RWPE1 (cell line): ENCODE measurements at regions not wholly inside any gene's neighbourhood (a gene's known extent, or its start where the extent isn't known, plus 50 kb on each side); places are given as distances from the start of the nearest gene placed in this dataset.

ENCODE experiments used
- CTCF ChIA-PET: fragments of 350-600 bp; sonication (Branson Sonifier 250); formaldehyde crosslinking; extraction: SDS; loops from one replicate; lab custom pipeline; 2021; lab: Yijun Ruan, JAX
- POLR2A ChIA-PET: fragments of 400-600 bp; formaldehyde crosslinking; extraction: SDS; loops from one replicate; lab custom pipeline; 2020; ENCODE audit warnings: antibody characterized with exemption; ENCODE audit not compliant: low non-redundant PET; lab: Yijun Ruan, JAX
- DNase-seq: peaks from one replicate; pipeline ENCODE4 v3.0.0; 2012; ENCODE audit warnings: low spot score
- H3K27ac ChIP-seq: fragments of 450-650 bp; 2 replicates; pipeline ENCODE4 v1.5.1; 2017
- CTCF ChIP-seq: fragments of 450-650 bp; conservative IDR thresholded peaks from 2 replicates; pipeline ENCODE4 v1.5.1; 2017; ENCODE audit warnings: low read depth, mild to moderate bottlenecking

DNA sequence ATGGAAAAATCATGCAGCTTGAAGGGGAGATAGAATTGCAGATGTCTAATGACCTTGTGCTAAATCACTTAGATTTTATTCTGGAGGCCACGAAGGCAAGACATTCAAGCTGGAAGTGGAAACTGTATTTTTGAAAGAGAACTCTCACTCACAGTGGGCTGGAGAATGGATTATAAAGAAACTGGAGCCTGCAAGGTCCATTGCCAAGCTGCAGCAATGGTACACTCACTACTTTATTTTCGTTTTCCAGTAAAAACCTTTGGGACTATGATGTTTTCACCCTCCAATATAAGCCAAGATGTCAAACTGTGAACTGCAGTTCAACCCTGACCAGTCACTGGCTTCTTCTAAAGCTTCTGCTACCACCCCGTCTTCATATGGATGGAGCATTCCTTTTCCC, 62.0 kb downstream of the SKIDA1 start:
- POLR2A ChIA-PET = interaction anchor here (0.5 kb wide), 1 partner anchor 386 kb away, joined by 4 read pairs; no protein-coding TSS in a partner anchor
- DNase-seq = no peak
- TF ChIP-seq CTCF = no peak

GRCh38 chr10:21458126-21458871, 67.2 kb downstream of the SKIDA1 start:
- TF ChIP-seq CTCF = no peak
- POLR2A ChIA-PET = no interaction called here
- DNase-seq = no peak
- H3K27ac ChIP-seq = no peak overlapping the region
- CTCF ChIA-PET = interaction anchor here (0.5 kb wide), 1 partner anchor 14 kb away, joined by 3 read pairs; no protein-coding TSS in a partner anchor

More for the DNA sequence above, 62.0 kb downstream of the SKIDA1 start:
- no peak overlapping the region for H3K27ac ChIP-seq
- CTCF ChIA-PET = no interaction called here

DNA sequence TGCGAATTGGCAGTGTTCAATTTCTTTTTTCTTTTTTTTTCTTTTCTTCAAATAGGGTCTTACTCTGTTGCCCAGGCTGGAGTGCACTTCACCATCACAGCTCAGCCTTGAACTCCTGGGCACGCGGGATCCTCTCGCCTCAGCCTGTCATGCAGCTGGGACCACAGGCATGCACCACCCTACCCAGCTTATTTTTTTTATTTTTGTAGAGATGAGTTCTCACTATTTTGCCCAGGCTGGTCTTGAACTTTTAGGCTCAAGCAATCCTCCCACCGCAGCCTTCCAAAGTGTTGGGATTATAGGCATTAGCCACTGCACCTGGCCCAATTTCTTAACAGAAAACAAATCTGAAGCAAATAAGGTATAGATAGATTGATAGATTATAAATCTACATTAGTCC, 69.3 kb downstream of the SKIDA1 start:
- no peak for TF ChIP-seq CTCF
- CTCF ChIA-PET = no interaction called here
- DNase-seq = no peak
- no peak overlapping the region for H3K27ac ChIP-seq
- POLR2A ChIA-PET = no interaction called here

DNA sequence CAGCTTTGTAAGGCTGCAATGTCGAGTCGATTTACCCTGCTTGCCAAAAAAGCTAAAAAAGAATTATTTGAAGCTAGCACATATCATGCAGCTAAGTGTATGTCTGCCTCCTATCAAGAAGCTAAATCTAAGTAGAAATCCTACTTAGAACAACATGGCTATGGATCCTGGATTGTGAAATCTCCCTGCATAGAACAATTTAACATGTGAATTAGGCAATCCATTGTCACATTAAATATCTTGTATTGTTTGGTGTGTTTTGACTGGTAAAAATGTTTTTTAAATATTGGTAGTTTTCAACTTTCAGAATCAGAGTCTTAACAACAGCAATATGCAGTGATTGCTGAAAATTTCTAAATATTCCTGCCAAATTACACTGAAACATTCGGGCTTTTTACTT, 73.3 kb downstream of the SKIDA1 start:
- DNase-seq = no peak
- no peak overlapping the region for H3K27ac ChIP-seq
- CTCF ChIA-PET = no interaction called here
- POLR2A ChIA-PET = no interaction called here
- TF ChIP-seq CTCF = no peak

- POLR2A ChIA-PET = no interaction called here
- no peak for TF ChIP-seq CTCF
- no peak overlapping the region for H3K27ac ChIP-seq
- CTCF ChIA-PET = no interaction called here
- DNase-seq = no peak
These were observed 76.1 kb downstream of the SKIDA1 start for GRCh38 chr10:21449288-21449966.

- CTCF ChIA-PET = interaction anchor here (0.9 kb wide), 1 partner anchor 176 kb away, joined by 3 read pairs; no protein-coding TSS in a partner anchor
- no peak overlapping the region for H3K27ac ChIP-seq
- POLR2A ChIA-PET = no interaction called here
- no peak for TF ChIP-seq CTCF
- no peak for DNase-seq
These were observed 80.3 kb downstream of the SKIDA1 start for GRCh38 chr10:21445163-21445562.
